GM19463 (cell line): ENCODE measurements at regions not wholly inside any gene's neighbourhood (a gene's known extent, or its start where the extent isn't known, plus 50 kb on each side); places are given as distances from the start of the nearest gene placed in this dataset.

Experiments
- ATAC-seq: cut with Tn5 transposase; IDR thresholded peaks from one replicate; pipeline ENCODE4 v1.9.1; 2021; ENCODE audit warnings: mild to moderate bottlenecking, moderate library complexity; ENCODE audit not compliant: unreplicated experiment

GRCh38 chr22:48660790-48661740, 1166.6 kb downstream of the BRD1 start:
- ATAC-seq = no peak

- ATAC-seq = no peak
These were observed 1167.4 kb downstream of the BRD1 start for GRCh38 chr22:48660104-48660789.

- ATAC-seq = no peak
These were observed 1168.2 kb downstream of the BRD1 start for GRCh38 chr22:48659404-48659996.

- no peak for ATAC-seq
These were observed 1168.8 kb downstream of the BRD1 start for GRCh38 chr22:48658871-48659270.

- ATAC-seq = no peak
These were observed 1169.4 kb downstream of the BRD1 start for GRCh38 chr22:48658246-48658645.

- ATAC-seq = no peak
These were observed 1173.2 kb downstream of the BRD1 start for GRCh38 chr22:48654492-48654891.

GRCh38 chr22:48653929-48654328, 1173.7 kb downstream of the BRD1 start:
- ATAC-seq = no peak

GRCh38 chr22:48653306-48653705, 1174.4 kb downstream of the BRD1 start:
- no peak for ATAC-seq

- no peak for ATAC-seq
These were observed 1174.9 kb downstream of the BRD1 start for GRCh38 chr22:48652796-48653195.

GRCh38 chr22:48651981-48652538, 1175.6 kb downstream of the BRD1 start:
- no peak for ATAC-seq

GRCh38 chr22:48651036-48651890, 1176.4 kb downstream of the BRD1 start:
- ATAC-seq = no peak

GRCh38 chr22:48650323-48651035, 1177.2 kb downstream of the BRD1 start:
- ATAC-seq = no peak

- no peak for ATAC-seq
These were observed 1178.2 kb downstream of the BRD1 start for GRCh38 chr22:48649466-48649865.

- no peak for ATAC-seq
These were observed 1178.6 kb downstream of the BRD1 start for GRCh38 chr22:48649031-48649430.

GRCh38 chr22:48647606-48648515, 1179.8 kb downstream of the BRD1 start:
- no peak for ATAC-seq

- no peak for ATAC-seq
These were observed 1180.6 kb downstream of the BRD1 start for GRCh38 chr22:48647051-48647450.

GRCh38 chr22:48646216-48646925, 1181.3 kb downstream of the BRD1 start:
- no peak for ATAC-seq

GRCh38 chr22:48645766-48646165, 1181.9 kb downstream of the BRD1 start:
- no peak for ATAC-seq
